Right atrium auricular region (tissue), 2 donors: ENCODE measurements at regions not wholly inside any gene's neighbourhood (a gene's known extent, or its start where the extent isn't known, plus 50 kb on each side); places are given as distances from the start of the nearest gene placed in this dataset.

ENCODE experiments used
- DNase-seq: peaks from one replicate; pipeline ENCODE4 v3.0.0-alpha.2; 2019; ENCODE audit warnings: low spot score
- H3K27ac ChIP-seq, 2 donors: fragments of 200-600 bp; sonication (generic); 1 replicate in 1 of 2; 2 replicates in 1 of 2; pipeline ENCODE4 v1.5.1; 2016 to 2019
- H3K27me3 ChIP-seq, 2 donors: fragments of 200-600 bp; sonication (generic); one replicate each; pipeline versions ENCODE4 v1.5.1 to v1.6.0; 2017 to 2019
- H3K36me3 ChIP-seq: fragments of 200-600 bp; sonication (generic); one replicate; pipeline ENCODE4 v1.5.1; 2016
- H3K4me1 ChIP-seq, 2 donors: fragments of 200-600 bp; sonication (generic); one replicate each; pipeline versions ENCODE4 v1.5.1 to v1.6.0; 2017 to 2019
- H3K4me3 ChIP-seq, 2 donors: fragments of 200-600 bp; sonication (generic); 1 replicate in 1 of 2; 2 replicates in 1 of 2; pipeline ENCODE4 v1.5.1; 2017 to 2019; ENCODE audit warnings: mild to moderate bottlenecking in 1 of 2, moderate library complexity in 1 of 2
- H3K9me3 ChIP-seq, 2 donors: fragments of 200-600 bp; sonication (generic); one replicate each; pipeline ENCODE4 v1.5.1; 2019
- CTCF ChIP-seq, 2 donors: fragments of 200-600 bp; sonication (generic); IDR thresholded peaks; one replicate each; pipeline ENCODE4 v1.5.1; 2019; ENCODE audit warnings: antibody characterized with exemption in 2 of 2

GRCh38 chr18:59751186-59751585 lies 54.0 kb upstream of the CCBE1 start:
- no peak for DNase-seq
- Histone ChIP-seq H3K9me3 (peaks cover 0 to 4% of the 10 kb centered on the region in 2 donors), H3K27ac (no peak overlapping the region), H3K4me3 (no peak overlapping the region), H3K4me1 (no peaks in the 10 kb centered on the region), H3K36me3 (no peaks in the 10 kb centered on the region), H3K27me3 (no peaks in the 10 kb centered on the region)
- TF ChIP-seq CTCF (IDR thresholded peaks at IDR 0.05): no peak

GRCh38 chr18:59748628-59749360 lies 51.6 kb upstream of the CCBE1 start:
- H3K4me1 ChIP-seq: no peaks in the 10 kb centered on the region
- DNase-seq: no peak
- no peaks in the 10 kb centered on the region for H3K36me3 ChIP-seq
- peaks cover 0 to 4% of the 10 kb centered on the region in 2 donors for H3K9me3 ChIP-seq
- no peak overlapping the region for H3K4me3 ChIP-seq
- TF ChIP-seq CTCF (IDR thresholded peaks at IDR 0.05): no peak
- no peak overlapping the region for H3K27ac ChIP-seq
- no peaks in the 10 kb centered on the region for H3K27me3 ChIP-seq
